Sigmoid colon (tissue), 6 donors: ENCODE measurements at regions not wholly inside any gene's neighbourhood (a gene's known extent, or its start where the extent isn't known, plus 50 kb on each side); places are given as distances from the start of the nearest gene placed in this dataset.

ENCODE experiments used
- DNase-seq: peaks from one replicate; pipeline ENCODE4 v3.0.0-alpha.2; 2019
- H3K27ac ChIP-seq, 4 donors: fragments of 200-600 bp; sonication (generic); one replicate each; pipeline ENCODE4 v1.5.1; 2016 to 2019; ENCODE audit warnings: mild to moderate bottlenecking in 1 of 4
- H3K27me3 ChIP-seq, 3 donors: fragments of 200-600 bp; sonication (generic); one replicate each; pipeline ENCODE4 v1.5.1; 2019; ENCODE audit warnings: mild to moderate bottlenecking in 1 of 3
- H3K36me3 ChIP-seq, 4 donors: fragments of 200-600 bp; sonication (generic); one replicate each; pipeline ENCODE4 v1.5.1; 2016 to 2019
- H3K4me1 ChIP-seq, 4 donors: fragments of 200-600 bp; sonication (generic); one replicate each; pipeline ENCODE4 v1.5.1; 2017 to 2019
- H3K4me3 ChIP-seq, 4 donors: fragments of 200-600 bp; sonication (generic); one replicate each; pipeline ENCODE4 v1.5.1; 2017 to 2019; ENCODE audit warnings: mild to moderate bottlenecking in 2 of 4, moderate library complexity in 1 of 4
- H3K9me3 ChIP-seq, 4 donors: fragments of 200-600 bp in 3 of 4; sonication (generic) in 3 of 4; one replicate each; pipeline versions ENCODE4 v1.5.1 to v1.6.1; 2013 to 2019
- EP300 ChIP-seq, 4 donors: sonication (generic); formaldehyde crosslinking; IDR thresholded peaks; one replicate each; pipeline ENCODE4 v1.6.1; 2017; ENCODE audit warnings: antibody characterized with exemption in 4 of 4
- POLR2A ChIP-seq, 2 donors: fragments of 450-650 bp; IDR thresholded peaks; one replicate each; pipeline ENCODE4 v1.6.1; 2016; ENCODE audit warnings: antibody characterized with exemption in 2 of 2, mild to moderate bottlenecking in 2 of 2, moderate library complexity in 2 of 2
- POLR2AphosphoS5 ChIP-seq, 4 donors: sonication (generic); formaldehyde crosslinking; IDR thresholded peaks; one replicate each; pipeline ENCODE4 v1.6.1; 2017; ENCODE audit warnings: antibody characterized with exemption in 4 of 4
- WGBS, 2 donors: extraction: QIAGEN DNeasy Blood & Tissue Kit; methylation state at CpG; one replicate each; pipeline ENCODE4 v1.1.7; 2013; 5-methylcytosine and 5-hydroxymethylcytosine counted together
- intact Hi-C: fragments of 100-400 bp; cut with DNase I; formaldehyde crosslinking; loops from one replicate; pipeline ENCODE4 v1.15.1; 2023
- TF ChIP-seq, protein P1 (sequence below), 4 experiments: fragments of 450-650 bp in 3 of 4; fragments of 200-600 bp in 1 of 4; IDR thresholded peaks; one replicate each; pipeline ENCODE4 v1.5.1; 2016 to 2019; ENCODE audit warnings: antibody characterized with exemption in 4 of 4, mild to moderate bottlenecking in 3 of 4, moderate library complexity in 2 of 4
- donor health status: healthy with polysubstance abuse.
- donor health status: healthy.

DNA sequence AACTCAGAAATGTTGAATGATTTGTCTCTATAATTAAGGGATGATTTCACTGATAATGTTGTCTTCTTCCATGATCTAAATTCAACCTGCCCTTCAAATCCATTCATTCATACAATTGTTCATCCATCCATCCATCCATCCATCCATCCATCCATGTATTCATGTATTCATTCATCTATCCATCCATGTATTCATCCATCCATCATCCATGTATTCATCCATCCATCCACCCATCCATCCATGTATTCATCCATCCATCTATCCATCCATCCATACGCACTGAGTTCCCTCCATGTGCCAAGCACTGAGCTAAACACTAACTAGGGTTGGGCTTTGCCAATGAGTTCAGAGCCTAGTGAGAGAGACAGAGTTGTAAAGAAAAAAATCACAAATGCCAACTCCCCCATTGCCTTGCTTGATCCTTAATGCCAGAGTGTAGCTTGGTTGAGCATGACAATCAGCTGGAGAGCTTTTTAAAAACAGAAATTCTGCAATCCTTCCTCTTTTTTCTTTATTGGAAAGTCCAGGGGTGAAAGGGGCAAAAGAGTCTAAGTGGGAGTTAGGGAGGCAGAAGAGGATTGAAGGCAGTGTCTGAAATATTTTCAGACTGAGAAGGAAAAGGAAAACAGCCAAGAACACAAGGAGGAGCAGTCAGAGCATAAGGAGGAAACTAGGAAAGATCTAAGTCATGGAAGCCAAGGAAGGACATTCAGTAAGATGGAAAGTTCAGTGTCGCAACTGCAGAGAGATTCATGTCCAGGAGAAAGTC, 92.4 kb upstream of the ERG start:
- intact Hi-C loops: no loop called here
- TF ChIP-seq EP300 (IDR thresholded peaks at IDR 0.05) (no peak), POLR2A (IDR thresholded peaks at IDR 0.05) (no peak), POLR2AphosphoS5 (IDR thresholded peaks at IDR 0.05) (no peak)
- TF ChIP-seq, protein P1, sequence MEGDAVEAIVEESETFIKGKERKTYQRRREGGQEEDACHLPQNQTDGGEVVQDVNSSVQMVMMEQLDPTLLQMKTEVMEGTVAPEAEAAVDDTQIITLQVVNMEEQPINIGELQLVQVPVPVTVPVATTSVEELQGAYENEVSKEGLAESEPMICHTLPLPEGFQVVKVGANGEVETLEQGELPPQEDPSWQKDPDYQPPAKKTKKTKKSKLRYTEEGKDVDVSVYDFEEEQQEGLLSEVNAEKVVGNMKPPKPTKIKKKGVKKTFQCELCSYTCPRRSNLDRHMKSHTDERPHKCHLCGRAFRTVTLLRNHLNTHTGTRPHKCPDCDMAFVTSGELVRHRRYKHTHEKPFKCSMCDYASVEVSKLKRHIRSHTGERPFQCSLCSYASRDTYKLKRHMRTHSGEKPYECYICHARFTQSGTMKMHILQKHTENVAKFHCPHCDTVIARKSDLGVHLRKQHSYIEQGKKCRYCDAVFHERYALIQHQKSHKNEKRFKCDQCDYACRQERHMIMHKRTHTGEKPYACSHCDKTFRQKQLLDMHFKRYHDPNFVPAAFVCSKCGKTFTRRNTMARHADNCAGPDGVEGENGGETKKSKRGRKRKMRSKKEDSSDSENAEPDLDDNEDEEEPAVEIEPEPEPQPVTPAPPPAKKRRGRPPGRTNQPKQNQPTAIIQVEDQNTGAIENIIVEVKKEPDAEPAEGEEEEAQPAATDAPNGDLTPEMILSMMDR (IDR thresholded peaks at IDR 0.05): no peak
- Histone ChIP-seq H3K4me1 (no peaks in the 10 kb centered on the region), H3K36me3 (no peaks in the 10 kb centered on the region), H3K4me3 (no peak overlapping the region), H3K27ac (no peak overlapping the region), H3K27me3 (peaks cover 0 to 16% (median 0%) of the 10 kb centered on the region in 3 donors), H3K9me3 (no peaks in the 10 kb centered on the region)
- no peak for DNase-seq
- 94 to 96% methylated on average over 2 of the region's 2 CpGs for WGBS, 2 donors

DNA sequence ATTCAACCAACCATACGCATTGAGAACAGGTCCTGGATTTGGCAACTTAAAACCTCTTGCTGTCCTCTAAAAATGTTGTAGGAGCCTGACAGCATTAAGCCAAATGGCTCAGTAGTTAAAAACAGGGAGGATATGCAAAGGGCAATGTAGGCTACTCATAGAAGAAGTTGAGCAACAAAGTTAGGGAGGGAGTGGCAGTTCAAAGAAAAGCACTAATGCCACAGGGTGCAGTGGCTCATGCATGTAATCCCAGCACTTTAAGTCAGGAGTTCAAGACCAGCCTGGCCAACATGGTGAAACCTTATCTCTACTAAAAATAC, 92.9 kb upstream of the ERG start:
- Histone ChIP-seq H3K4me1 (no peaks in the 10 kb centered on the region), H3K27me3 (peaks cover 0 to 16% (median 0%) of the 10 kb centered on the region in 3 donors), H3K36me3 (no peaks in the 10 kb centered on the region), H3K4me3 (no peak overlapping the region), H3K27ac (no peak overlapping the region), H3K9me3 (no peaks in the 10 kb centered on the region)
- DNase-seq: no peak
- intact Hi-C loops: no loop called here
- no peak for TF ChIP-seq POLR2A (IDR thresholded peaks at IDR 0.05)
- TF ChIP-seq POLR2AphosphoS5 (IDR thresholded peaks at IDR 0.05): no peak
- TF ChIP-seq, protein P1 (IDR thresholded peaks at IDR 0.05): no peak
- no peak for TF ChIP-seq EP300 (IDR thresholded peaks at IDR 0.05)
- 97 to 99% methylated on average over 1 of the region's 1 CpG for WGBS, 2 donors

DNA sequence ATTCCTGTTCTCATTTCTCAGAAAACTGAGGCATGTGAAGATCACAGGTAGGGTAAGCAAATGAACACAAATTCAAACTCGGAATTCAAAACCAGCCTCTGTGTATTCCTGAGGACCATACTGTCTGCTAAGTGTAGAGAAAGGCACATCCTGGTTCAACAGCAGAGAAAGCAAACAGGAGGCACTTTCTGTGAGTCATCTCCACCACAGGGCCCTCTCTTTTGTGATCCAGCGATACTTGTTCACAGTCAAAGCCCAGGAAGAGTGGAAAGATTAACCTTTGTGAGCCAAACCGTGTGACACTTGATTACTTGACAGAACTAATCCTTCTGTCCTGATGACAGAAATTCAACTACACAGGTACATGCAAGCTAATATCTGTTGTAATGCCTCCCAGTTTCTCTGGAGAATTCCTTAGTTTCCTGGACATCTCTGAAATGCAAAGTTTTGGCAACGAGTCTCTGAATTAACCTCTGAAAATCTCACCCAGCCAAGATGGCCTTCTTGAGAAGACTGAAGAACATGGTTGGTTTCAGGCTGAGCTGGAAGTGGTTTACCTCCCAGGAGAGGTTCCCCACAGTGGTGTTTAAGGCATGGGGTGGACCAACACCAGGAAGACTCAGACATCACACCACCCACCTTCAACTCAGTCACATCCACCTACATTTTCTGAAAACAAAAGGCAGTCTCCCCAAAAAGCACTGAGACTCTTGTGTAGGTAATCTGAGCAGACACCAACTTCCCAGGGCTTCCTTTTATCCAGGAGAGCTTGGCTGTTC, 98.2 kb upstream of the ERG start:
- H3K27ac ChIP-seq: no peak overlapping the region
- H3K27me3 ChIP-seq: peaks cover 0 to 24% (median 0%) of the 10 kb centered on the region in 3 donors
- no peaks in the 10 kb centered on the region for H3K4me1 ChIP-seq
- intact Hi-C loops: no loop called here
- no peaks in the 10 kb centered on the region for H3K36me3 ChIP-seq
- no peaks in the 10 kb centered on the region for H3K9me3 ChIP-seq
- WGBS, 2 donors: 76 to 86% methylated on average over 4 of the region's 4 CpGs
- H3K4me3 ChIP-seq: no peak overlapping the region
- TF ChIP-seq POLR2AphosphoS5 (IDR thresholded peaks at IDR 0.05) (no peak), POLR2A (IDR thresholded peaks at IDR 0.05) (no peak), EP300 (IDR thresholded peaks at IDR 0.05) (no peak)
- TF ChIP-seq, protein P1 (IDR thresholded peaks at IDR 0.05): no peak
- DNase-seq: no peak

DNA sequence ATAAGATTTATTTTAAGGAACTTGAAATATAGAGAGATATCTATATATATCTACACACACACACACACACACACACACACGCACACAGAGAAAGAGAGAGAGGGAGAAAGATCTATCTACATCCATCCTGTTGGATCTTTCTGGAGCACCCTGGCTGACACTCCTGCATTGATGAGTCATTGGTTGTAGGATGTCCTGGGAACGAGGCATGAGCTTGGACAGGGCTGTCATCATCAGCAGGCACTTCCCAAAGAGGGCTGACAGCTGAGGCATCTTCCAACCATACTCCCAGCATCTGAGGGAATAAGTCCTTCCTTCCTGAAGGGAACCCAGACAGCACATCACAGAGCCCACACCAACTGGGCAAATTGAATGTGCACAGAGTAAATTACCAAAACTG, 99.1 kb upstream of the ERG start:
- intact Hi-C loops: no loop called here
- Histone ChIP-seq H3K4me3 (no peak overlapping the region), H3K9me3 (no peaks in the 10 kb centered on the region), H3K36me3 (no peaks in the 10 kb centered on the region), H3K27me3 (peaks cover 0 to 16% (median 0%) of the 10 kb centered on the region in 3 donors), H3K4me1 (no peaks in the 10 kb centered on the region), H3K27ac (no peak overlapping the region)
- TF ChIP-seq, protein P1 (IDR thresholded peaks at IDR 0.05): no peak
- no peak for TF ChIP-seq POLR2A (IDR thresholded peaks at IDR 0.05)
- no peak for TF ChIP-seq POLR2AphosphoS5 (IDR thresholded peaks at IDR 0.05)
- no peak for TF ChIP-seq EP300 (IDR thresholded peaks at IDR 0.05)
- 45 to 54% methylated on average over 2 of the region's 2 CpGs for WGBS, 2 donors
- no peak for DNase-seq
